HepG2 (cell line): ENCODE measurements at regions not wholly inside any gene's neighbourhood (a gene's known extent, or its start where the extent isn't known, plus 50 kb on each side); places are given as distances from the start of the nearest gene placed in this dataset.

Experiments used
- ATF1 ChIP-seq: IDR thresholded peaks from 2 replicates; pipeline ENCODE4 v1.6.1; 2016; ENCODE audit warnings: mild to moderate bottlenecking, control low read depth
- JDP2 ChIP-seq: sonication (generic); formaldehyde crosslinking; IDR thresholded peaks from 2 replicates; pipeline ENCODE4 v1.8.1; 2022; ENCODE audit warnings: missing genetic modification reagents, borderline replicate concordance
- STAT5B ChIP-seq: sonication (generic); formaldehyde crosslinking; IDR thresholded peaks from 2 replicates; pipeline ENCODE4 v1.4.0; 2020; ENCODE audit warnings: missing genetic modification reagents
- TBP ChIP-seq: sonication (generic); formaldehyde crosslinking; IDR thresholded peaks from 2 replicates; pipeline ENCODE4 v1.5.0; 2020; ENCODE audit warnings: missing genetic modification reagents
- XBP1 ChIP-seq: sonication (generic); formaldehyde crosslinking; IDR thresholded peaks from 2 replicates; pipeline ENCODE4 v1.5.0; 2020; ENCODE audit warnings: missing genetic modification reagents
- ZBTB8A ChIP-seq: sonication (generic); formaldehyde crosslinking; IDR thresholded peaks from 2 replicates; pipeline ENCODE4 v1.4.0; 2020; ENCODE audit warnings: mild to moderate bottlenecking, low read depth, missing genetic modification reagents, borderline replicate concordance
- ZNF24 ChIP-seq: fragments of 450-650 bp; IDR thresholded peaks from 2 replicates; pipeline ENCODE4 v1.6.1; 2017; ENCODE audit warnings: antibody characterized with exemption, mild to moderate bottlenecking
- ZNF280B ChIP-seq: sonication (generic); formaldehyde crosslinking; IDR thresholded peaks from 2 replicates; pipeline ENCODE4 v1.5.0; 2020; ENCODE audit warnings: missing genetic modification reagents, mild to moderate bottlenecking, borderline replicate concordance
- ZNF552 ChIP-seq: sonication (generic); formaldehyde crosslinking; IDR thresholded peaks from 2 replicates; pipeline ENCODE4 v1.9.0; 2022; ENCODE audit warnings: missing genetic modification reagents, mild to moderate bottlenecking, borderline replicate concordance
- TF ChIP-seq, protein P1 (sequence below): sonication (generic); formaldehyde crosslinking; IDR thresholded peaks from 2 replicates; pipeline ENCODE4 v1.4.0; 2020; ENCODE audit warnings: missing genetic modification reagents, borderline replicate concordance
- TF ChIP-seq, protein P2 (sequence below): sonication (generic); formaldehyde crosslinking; IDR thresholded peaks from 2 replicates; pipeline ENCODE4 v1.4.0; 2020; ENCODE audit warnings: missing genetic modification reagents

DNA sequence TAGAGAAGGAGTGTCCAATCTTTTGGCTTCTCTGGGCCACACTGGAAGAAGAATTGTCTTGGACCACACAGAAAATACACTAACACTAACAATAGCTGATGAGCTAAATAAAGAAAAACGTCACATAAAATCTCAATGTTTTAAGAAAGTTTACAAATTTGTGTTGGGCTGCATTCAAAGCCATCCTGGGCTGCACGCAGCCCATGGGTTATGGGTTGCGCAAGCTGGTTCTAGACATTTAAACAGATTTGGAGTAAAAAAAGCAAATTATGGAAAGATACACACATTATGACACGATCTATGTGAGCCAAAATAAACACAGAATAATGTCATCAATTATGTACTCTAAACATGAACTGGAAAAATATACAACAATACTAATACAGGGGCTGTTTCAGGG lies 703.3 kb upstream of the LMCD1 start (continued):
- TF ChIP-seq ZNF280B (CRISPR knock-in tag) (no peak), STAT5B (CRISPR knock-in tag) (no peak), ATF1 (CRISPR knock-in tag) (no peak), ZNF24 (no peak), ZBTB8A (no peak), ZNF552 (no peak), XBP1 (no peak), JDP2 (no peak), TBP (CRISPR knock-in tag) (no peak)
- TF ChIP-seq, protein P1, sequence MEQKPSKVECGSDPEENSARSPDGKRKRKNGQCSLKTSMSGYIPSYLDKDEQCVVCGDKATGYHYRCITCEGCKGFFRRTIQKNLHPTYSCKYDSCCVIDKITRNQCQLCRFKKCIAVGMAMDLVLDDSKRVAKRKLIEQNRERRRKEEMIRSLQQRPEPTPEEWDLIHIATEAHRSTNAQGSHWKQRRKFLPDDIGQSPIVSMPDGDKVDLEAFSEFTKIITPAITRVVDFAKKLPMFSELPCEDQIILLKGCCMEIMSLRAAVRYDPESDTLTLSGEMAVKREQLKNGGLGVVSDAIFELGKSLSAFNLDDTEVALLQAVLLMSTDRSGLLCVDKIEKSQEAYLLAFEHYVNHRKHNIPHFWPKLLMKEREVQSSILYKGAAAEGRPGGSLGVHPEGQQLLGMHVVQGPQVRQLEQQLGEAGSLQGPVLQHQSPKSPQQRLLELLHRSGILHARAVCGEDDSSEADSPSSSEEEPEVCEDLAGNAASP (CRISPR knock-in tag): no peak
- TF ChIP-seq, protein P2, sequence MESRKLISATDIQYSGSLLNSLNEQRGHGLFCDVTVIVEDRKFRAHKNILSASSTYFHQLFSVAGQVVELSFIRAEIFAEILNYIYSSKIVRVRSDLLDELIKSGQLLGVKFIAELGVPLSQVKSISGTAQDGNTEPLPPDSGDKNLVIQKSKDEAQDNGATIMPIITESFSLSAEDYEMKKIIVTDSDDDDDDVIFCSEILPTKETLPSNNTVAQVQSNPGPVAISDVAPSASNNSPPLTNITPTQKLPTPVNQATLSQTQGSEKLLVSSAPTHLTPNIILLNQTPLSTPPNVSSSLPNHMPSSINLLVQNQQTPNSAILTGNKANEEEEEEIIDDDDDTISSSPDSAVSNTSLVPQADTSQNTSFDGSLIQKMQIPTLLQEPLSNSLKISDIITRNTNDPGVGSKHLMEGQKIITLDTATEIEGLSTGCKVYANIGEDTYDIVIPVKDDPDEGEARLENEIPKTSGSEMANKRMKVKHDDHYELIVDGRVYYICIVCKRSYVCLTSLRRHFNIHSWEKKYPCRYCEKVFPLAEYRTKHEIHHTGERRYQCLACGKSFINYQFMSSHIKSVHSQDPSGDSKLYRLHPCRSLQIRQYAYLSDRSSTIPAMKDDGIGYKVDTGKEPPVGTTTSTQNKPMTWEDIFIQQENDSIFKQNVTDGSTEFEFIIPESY (CRISPR knock-in tag): no peak
